K562 (cell line): ENCODE measurements at regions not wholly inside any gene's neighbourhood (a gene's known extent, or its start where the extent isn't known, plus 50 kb on each side); places are given as distances from the start of the nearest gene placed in this dataset.

ENCODE experiments used
- CAMTA2 ChIP-seq: fragments of 250-450 bp; sonication (Bioruptor Pico); conservative IDR thresholded peaks from 2 replicates; pipeline ENCODE4 v1.5.1; 2022
- DMBX1 ChIP-seq: fragments of 250-450 bp; sonication (Bioruptor Pico); IDR thresholded peaks from 2 replicates; pipeline ENCODE4 v1.8.0; 2022; ENCODE audit warnings: inconsistent platforms, mild to moderate bottlenecking, moderate library complexity, borderline replicate concordance
- ESRRB ChIP-seq: fragments of 250-450 bp; sonication (Bioruptor Pico); IDR thresholded peaks from 2 replicates; pipeline ENCODE4 v1.5.0; 2020; ENCODE audit warnings: mild to moderate bottlenecking, moderate library complexity, borderline replicate concordance
- MTA1 ChIP-seq: fragments of 450-650 bp; IDR thresholded peaks from 2 replicates; pipeline ENCODE4 v1.6.1; 2017; ENCODE audit warnings: borderline replicate concordance
- MTF1 ChIP-seq: fragments of 250-450 bp; sonication (Bioruptor Pico); IDR thresholded peaks from 2 replicates; pipeline ENCODE4 v1.9.0; 2021; ENCODE audit warnings: moderate library complexity, mild to moderate bottlenecking, inconsistent platforms, borderline replicate concordance
- NR4A1 ChIP-seq, 2 experiments: fragments of 250-450 bp in 1 of 2; fragments of 450-650 bp in 1 of 2; sonication (Bioruptor Pico) in 1 of 2; IDR thresholded peaks; 2 replicates each; pipeline versions ENCODE4 v1.4.0 to v1.6.1; 2016 to 2020; ENCODE audit warnings: mild to moderate bottlenecking in 2 of 2, missing compliant biosample characterization in 1 of 2, missing genetic modification characterization in 1 of 2, moderate library complexity in 1 of 2
- RBM25 ChIP-seq: fragments of 200-400 bp; formaldehyde crosslinking; IDR thresholded peaks from 2 replicates; pipeline ENCODE4 v1.6.1; 2018; ENCODE audit warnings: low read length, low read depth, moderate library complexity; ENCODE audit not compliant: severe bottlenecking
- SMAD2 ChIP-seq: fragments of 150-350 bp; IDR thresholded peaks from 2 replicates; pipeline ENCODE4 v1.6.1; 2014; ENCODE audit warnings: low read depth, mild to moderate bottlenecking, low read length
- SOX6 ChIP-seq: fragments of 450-650 bp; IDR thresholded peaks from 2 replicates; pipeline ENCODE4 v1.6.1; 2014; ENCODE audit warnings: mild to moderate bottlenecking
- TCFL5 ChIP-seq: fragments of 250-450 bp; sonication (Bioruptor Pico); conservative IDR thresholded peaks from 2 replicates; pipeline ENCODE4 v1.6.1; 2021; ENCODE audit warnings: mild to moderate bottlenecking, moderate library complexity, matching md5 sums
- TEAD2 ChIP-seq: fragments of 450-650 bp; IDR thresholded peaks from 2 replicates; pipeline ENCODE4 v1.6.1; 2016; ENCODE audit warnings: missing genetic modification characterization, control low read depth, missing compliant biosample characterization
- ZNF175 ChIP-seq: fragments of 200-800 bp; sonication (Bioruptor generic); IDR thresholded peaks from 2 replicates; pipeline ENCODE4 v1.6.1; 2016; ENCODE audit warnings: low read depth, mild to moderate bottlenecking, missing genetic modification characterization, missing compliant biosample characterization
- ZNF324 ChIP-seq: fragments of 250-450 bp; sonication (Bioruptor Pico); IDR thresholded peaks from 2 replicates; pipeline ENCODE4 v1.4.0; 2020; ENCODE audit warnings: mild to moderate bottlenecking
- TF ChIP-seq, protein P1 (sequence below): sonication (generic); formaldehyde crosslinking; IDR thresholded peaks from 2 replicates; pipeline ENCODE4 v1.4.0; 2020; ENCODE audit warnings: mild to moderate bottlenecking, missing genetic modification reagents
- TF ChIP-seq, protein P2 (sequence below): sonication (generic); formaldehyde crosslinking; IDR thresholded peaks from 2 replicates; pipeline ENCODE4 v1.8.0; 2023; ENCODE audit warnings: missing genetic modification reagents, mild to moderate bottlenecking, borderline replicate concordance
- TF ChIP-seq, protein P3 (sequence below): fragments of 450-650 bp; IDR thresholded peaks from 2 replicates; pipeline ENCODE4 v1.6.1; 2018; ENCODE audit not compliant: partially characterized antibody

DNA sequence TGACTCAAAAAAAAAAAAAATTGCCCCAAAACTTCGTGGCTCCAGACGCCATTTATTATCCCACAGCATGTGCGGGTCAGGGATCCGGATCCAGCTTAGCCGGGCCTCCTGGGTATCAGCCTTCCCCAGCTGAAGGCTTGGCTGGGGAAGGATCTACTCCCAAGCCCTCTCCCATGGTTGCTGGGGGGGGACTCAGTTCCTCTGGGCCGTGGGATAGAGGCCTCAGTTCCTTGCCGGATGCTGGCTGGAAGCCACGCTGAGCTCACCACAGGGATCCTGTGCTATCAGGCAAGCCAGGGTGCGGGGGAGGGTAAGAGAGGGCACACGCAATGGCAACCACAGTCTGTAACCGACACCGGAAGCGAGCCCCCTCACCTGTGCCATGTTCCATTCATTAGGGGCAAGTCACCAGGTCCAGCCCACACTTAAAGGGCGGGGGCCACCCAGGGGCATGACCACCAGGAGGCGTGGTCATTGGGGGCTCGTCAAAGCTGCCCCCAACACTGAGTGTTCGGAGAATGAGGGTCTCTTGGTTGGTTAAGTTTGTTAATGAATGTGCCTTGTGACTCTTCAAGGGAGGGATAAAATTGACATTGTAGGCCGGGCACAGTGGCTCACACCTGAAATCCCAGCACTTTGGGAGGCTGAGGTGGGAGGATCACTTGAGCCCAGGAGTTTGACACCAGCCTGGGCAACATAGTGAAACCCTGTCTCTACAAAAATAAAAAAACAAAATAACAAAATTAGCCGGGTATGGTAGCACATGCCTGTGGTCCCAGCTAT is 210.0 kb upstream of the GSE1 start (continued):
- TF ChIP-seq, protein P1, sequence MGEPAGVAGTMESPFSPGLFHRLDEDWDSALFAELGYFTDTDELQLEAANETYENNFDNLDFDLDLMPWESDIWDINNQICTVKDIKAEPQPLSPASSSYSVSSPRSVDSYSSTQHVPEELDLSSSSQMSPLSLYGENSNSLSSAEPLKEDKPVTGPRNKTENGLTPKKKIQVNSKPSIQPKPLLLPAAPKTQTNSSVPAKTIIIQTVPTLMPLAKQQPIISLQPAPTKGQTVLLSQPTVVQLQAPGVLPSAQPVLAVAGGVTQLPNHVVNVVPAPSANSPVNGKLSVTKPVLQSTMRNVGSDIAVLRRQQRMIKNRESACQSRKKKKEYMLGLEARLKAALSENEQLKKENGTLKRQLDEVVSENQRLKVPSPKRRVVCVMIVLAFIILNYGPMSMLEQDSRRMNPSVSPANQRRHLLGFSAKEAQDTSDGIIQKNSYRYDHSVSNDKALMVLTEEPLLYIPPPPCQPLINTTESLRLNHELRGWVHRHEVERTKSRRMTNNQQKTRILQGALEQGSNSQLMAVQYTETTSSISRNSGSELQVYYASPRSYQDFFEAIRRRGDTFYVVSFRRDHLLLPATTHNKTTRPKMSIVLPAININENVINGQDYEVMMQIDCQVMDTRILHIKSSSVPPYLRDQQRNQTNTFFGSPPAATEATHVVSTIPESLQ = peak; percentile 70; the same call in 1 of the 2 replicates
- TF ChIP-seq ZNF175 (CRISPR knock-in tag) = peak; percentile 87
- TF ChIP-seq TCFL5 (CRISPR knock-in tag) = 0 out of 2 replicates have a peak, but pooled peaks have one; percentile 22
- TF ChIP-seq RBM25 = no peak
- TF ChIP-seq TEAD2 (tag) = no peak
- no peak for TF ChIP-seq MTF1
- no peak for TF ChIP-seq NR4A1 (CRISPR knock-in tag; IDR thresholded peaks at IDR 0.05)
- peak; percentile 89 for TF ChIP-seq NR4A1 (tag; IDR thresholded peaks at IDR 0.05)
- peak; percentile 86 for TF ChIP-seq DMBX1 (CRISPR knock-in tag)
- TF ChIP-seq MTA1 = peak; percentile 72; the same call in 1 of the 2 replicates
- TF ChIP-seq, protein P2, sequence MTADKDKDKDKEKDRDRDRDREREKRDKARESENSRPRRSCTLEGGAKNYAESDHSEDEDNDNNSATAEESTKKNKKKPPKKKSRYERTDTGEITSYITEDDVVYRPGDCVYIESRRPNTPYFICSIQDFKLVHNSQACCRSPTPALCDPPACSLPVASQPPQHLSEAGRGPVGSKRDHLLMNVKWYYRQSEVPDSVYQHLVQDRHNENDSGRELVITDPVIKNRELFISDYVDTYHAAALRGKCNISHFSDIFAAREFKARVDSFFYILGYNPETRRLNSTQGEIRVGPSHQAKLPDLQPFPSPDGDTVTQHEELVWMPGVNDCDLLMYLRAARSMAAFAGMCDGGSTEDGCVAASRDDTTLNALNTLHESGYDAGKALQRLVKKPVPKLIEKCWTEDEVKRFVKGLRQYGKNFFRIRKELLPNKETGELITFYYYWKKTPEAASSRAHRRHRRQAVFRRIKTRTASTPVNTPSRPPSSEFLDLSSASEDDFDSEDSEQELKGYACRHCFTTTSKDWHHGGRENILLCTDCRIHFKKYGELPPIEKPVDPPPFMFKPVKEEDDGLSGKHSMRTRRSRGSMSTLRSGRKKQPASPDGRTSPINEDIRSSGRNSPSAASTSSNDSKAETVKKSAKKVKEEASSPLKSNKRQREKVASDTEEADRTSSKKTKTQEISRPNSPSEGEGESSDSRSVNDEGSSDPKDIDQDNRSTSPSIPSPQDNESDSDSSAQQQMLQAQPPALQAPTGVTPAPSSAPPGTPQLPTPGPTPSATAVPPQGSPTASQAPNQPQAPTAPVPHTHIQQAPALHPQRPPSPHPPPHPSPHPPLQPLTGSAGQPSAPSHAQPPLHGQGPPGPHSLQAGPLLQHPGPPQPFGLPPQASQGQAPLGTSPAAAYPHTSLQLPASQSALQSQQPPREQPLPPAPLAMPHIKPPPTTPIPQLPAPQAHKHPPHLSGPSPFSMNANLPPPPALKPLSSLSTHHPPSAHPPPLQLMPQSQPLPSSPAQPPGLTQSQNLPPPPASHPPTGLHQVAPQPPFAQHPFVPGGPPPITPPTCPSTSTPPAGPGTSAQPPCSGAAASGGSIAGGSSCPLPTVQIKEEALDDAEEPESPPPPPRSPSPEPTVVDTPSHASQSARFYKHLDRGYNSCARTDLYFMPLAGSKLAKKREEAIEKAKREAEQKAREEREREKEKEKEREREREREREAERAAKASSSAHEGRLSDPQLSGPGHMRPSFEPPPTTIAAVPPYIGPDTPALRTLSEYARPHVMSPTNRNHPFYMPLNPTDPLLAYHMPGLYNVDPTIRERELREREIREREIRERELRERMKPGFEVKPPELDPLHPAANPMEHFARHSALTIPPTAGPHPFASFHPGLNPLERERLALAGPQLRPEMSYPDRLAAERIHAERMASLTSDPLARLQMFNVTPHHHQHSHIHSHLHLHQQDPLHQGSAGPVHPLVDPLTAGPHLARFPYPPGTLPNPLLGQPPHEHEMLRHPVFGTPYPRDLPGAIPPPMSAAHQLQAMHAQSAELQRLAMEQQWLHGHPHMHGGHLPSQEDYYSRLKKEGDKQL (CRISPR knock-in tag) = peak; percentile 69; the same call in 1 of the 2 replicates
- TF ChIP-seq SOX6 = peak; percentile 80
- TF ChIP-seq CAMTA2 (CRISPR knock-in tag) = no peak
- no peak for TF ChIP-seq SMAD2
- peak; percentile 61; the same call in 1 of the 2 replicates for TF ChIP-seq ZNF324
- TF ChIP-seq ESRRB (CRISPR knock-in tag) = 0 out of 2 replicates have a peak, but pooled peaks have one; percentile 41
- TF ChIP-seq, protein P3, sequence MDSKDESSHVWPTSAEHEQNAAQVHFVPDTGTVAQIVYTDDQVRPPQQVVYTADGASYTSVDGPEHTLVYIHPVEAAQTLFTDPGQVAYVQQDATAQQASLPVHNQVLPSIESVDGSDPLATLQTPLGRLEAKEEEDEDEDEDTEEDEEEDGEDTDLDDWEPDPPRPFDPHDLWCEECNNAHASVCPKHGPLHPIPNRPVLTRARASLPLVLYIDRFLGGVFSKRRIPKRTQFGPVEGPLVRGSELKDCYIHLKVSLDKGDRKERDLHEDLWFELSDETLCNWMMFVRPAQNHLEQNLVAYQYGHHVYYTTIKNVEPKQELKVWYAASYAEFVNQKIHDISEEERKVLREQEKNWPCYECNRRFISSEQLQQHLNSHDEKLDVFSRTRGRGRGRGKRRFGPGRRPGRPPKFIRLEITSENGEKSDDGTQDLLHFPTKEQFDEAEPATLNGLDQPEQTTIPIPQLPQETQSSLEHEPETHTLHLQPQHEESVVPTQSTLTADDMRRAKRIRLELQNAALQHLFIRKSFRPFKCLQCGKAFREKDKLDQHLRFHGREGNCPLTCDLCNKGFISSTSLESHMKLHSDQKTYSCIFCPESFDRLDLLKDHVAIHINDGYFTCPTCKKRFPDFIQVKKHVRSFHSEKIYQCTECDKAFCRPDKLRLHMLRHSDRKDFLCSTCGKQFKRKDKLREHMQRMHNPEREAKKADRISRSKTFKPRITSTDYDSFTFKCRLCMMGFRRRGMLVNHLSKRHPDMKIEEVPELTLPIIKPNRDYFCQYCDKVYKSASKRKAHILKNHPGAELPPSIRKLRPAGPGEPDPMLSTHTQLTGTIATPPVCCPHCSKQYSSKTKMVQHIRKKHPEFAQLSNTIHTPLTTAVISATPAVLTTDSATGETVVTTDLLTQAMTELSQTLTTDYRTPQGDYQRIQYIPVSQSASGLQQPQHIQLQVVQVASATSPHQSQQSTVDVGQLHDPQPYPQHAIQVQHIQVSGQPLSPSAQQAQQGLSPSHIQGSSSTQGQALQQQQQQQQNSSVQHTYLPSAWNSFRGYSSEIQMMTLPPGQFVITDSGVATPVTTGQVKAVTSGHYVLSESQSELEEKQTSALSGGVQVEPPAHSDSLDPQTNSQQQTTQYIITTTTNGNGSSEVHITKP = no peak
